HG02588 (cell line): ENCODE measurements at regions not wholly inside any gene's neighbourhood (a gene's known extent, or its start where the extent isn't known, plus 50 kb on each side); places are given as distances from the start of the nearest gene placed in this dataset.

Source experiments
- ATAC-seq: cut with Tn5 transposase; IDR thresholded peaks from one replicate; pipeline ENCODE4 v1.9.1; 2021; ENCODE audit warnings: mild to moderate bottlenecking, moderate library complexity; ENCODE audit not compliant: unreplicated experiment

GRCh38 chr4:186018261-186018660 lies 50.7 kb upstream of the TLR3 start:
- ATAC-seq, result no peak

GRCh38 chr4:186018784-186019183 lies 50.2 kb upstream of the TLR3 start:
- no peak for ATAC-seq
